Suprapubic skin (tissue), 3 donors: ENCODE measurements at regions not wholly inside any gene's neighbourhood (a gene's known extent, or its start where the extent isn't known, plus 50 kb on each side); places are given as distances from the start of the nearest gene placed in this dataset.

ENCODE experiments used
- POLR2A ChIP-seq, 2 donors: fragments of 450-650 bp; IDR thresholded peaks; one replicate each; pipeline ENCODE4 v1.6.1; 2017; ENCODE audit warnings: antibody characterized with exemption in 2 of 2, mild to moderate bottlenecking in 2 of 2, moderate library complexity in 2 of 2
- TF ChIP-seq, protein P1 (sequence below), 2 donors: fragments of 200-600 bp in 1 of 2; fragments of 450-650 bp in 1 of 2; sonication (generic) in 1 of 2; IDR thresholded peaks; one replicate each; pipeline ENCODE4 v1.5.1; 2016 to 2019; ENCODE audit warnings: antibody characterized with exemption in 2 of 2, mild to moderate bottlenecking in 1 of 2, moderate library complexity in 1 of 2

DNA sequence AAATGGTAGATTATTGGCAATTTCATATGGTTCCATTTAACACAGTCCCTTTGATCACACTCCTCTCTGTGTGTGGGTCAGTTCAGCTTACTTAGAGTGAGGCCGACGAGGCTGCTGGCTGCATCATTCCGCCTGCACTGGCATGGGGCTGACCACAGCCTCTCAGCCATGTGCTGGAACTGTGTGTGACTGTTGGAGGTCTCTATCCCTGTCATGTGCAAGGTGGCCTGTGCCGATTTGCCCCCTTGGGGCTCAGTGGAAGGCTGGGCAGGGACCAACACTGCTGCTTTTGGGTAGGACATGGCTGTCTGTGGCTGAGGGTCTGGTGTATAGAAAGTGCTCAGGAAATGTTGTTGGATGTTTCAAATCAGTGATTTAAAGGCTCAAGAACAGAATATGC is 454.0 kb upstream of the HS6ST1 start:
- TF ChIP-seq POLR2A (IDR thresholded peaks at IDR 0.05) = no peak
- TF ChIP-seq, protein P1, sequence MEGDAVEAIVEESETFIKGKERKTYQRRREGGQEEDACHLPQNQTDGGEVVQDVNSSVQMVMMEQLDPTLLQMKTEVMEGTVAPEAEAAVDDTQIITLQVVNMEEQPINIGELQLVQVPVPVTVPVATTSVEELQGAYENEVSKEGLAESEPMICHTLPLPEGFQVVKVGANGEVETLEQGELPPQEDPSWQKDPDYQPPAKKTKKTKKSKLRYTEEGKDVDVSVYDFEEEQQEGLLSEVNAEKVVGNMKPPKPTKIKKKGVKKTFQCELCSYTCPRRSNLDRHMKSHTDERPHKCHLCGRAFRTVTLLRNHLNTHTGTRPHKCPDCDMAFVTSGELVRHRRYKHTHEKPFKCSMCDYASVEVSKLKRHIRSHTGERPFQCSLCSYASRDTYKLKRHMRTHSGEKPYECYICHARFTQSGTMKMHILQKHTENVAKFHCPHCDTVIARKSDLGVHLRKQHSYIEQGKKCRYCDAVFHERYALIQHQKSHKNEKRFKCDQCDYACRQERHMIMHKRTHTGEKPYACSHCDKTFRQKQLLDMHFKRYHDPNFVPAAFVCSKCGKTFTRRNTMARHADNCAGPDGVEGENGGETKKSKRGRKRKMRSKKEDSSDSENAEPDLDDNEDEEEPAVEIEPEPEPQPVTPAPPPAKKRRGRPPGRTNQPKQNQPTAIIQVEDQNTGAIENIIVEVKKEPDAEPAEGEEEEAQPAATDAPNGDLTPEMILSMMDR (IDR thresholded peaks at IDR 0.05) = no peak
